Common myeloid progenitor, CD34-positive (primary cell): ENCODE measurements at regions not wholly inside any gene's neighbourhood (a gene's known extent, or its start where the extent isn't known, plus 50 kb on each side); places are given as distances from the start of the nearest gene placed in this dataset.

Source experiments
- CTCF ChIA-PET: fragments of 350-600 bp; sonication (Branson Sonifier 250); formaldehyde crosslinking; loops from one replicate; lab custom pipeline; 2021; ENCODE audit warnings: antibody characterized with exemption; lab: Charles Lee
- POLR2A ChIA-PET: fragments of 350-600 bp; sonication (Branson Sonifier 250); formaldehyde crosslinking; loops from one replicate; lab custom pipeline; 2021; ENCODE audit warnings: antibody characterized with exemption; lab: Charles Lee
- DNase-seq, 3 donors: peaks; one replicate each; pipeline versions ENCODE4 v3.0.0 to v3.0.0-alpha.2; 2013
- H3K27ac ChIP-seq, 2 experiments: 1 replicate in 1 of 2; 2 replicates in 1 of 2; pipeline ENCODE4 v1.7.0; 2013; ENCODE audit warnings: inconsistent platforms in 2 of 2, low read length in 2 of 2, mild to moderate bottlenecking in 2 of 2, low read depth in 1 of 2, moderate library complexity in 1 of 2; ENCODE audit not compliant: severe bottlenecking in 2 of 2, insufficient read depth in 1 of 2, poor library complexity in 1 of 2
- H3K27me3 ChIP-seq, 5 experiments: replicated peaks in 2 of 5; 1 replicate in 3 of 5; 2 replicates in 2 of 5; pipeline versions ENCODE4 v1.6.1 to v1.7.0; 2013; ENCODE audit warnings: low read length in 4 of 5, mild to moderate bottlenecking in 2 of 5, moderate library complexity in 2 of 5, inconsistent platforms in 1 of 5; ENCODE audit not compliant: insufficient read depth in 5 of 5, control insufficient read depth in 4 of 5
- H3K36me3 ChIP-seq, 4 experiments: 1 replicate in 2 of 4; 2 replicates in 2 of 4; pipeline versions ENCODE4 v1.6.1 to v1.7.0; 2013; ENCODE audit warnings: low read length in 3 of 4, control low read depth in 1 of 4, mild to moderate bottlenecking in 1 of 4; ENCODE audit not compliant: control insufficient read depth in 4 of 4, insufficient read depth in 4 of 4
- H3K4me1 ChIP-seq, 4 experiments: 1 replicate in 3 of 4; 2 replicates in 1 of 4; pipeline versions ENCODE4 v1.6.1 to v1.7.1; 2013; ENCODE audit warnings: low read length in 3 of 4, mild to moderate bottlenecking in 3 of 4, control low read depth in 1 of 4, inconsistent platforms in 1 of 4, moderate library complexity in 1 of 4; ENCODE audit not compliant: control insufficient read depth in 4 of 4, insufficient read depth in 4 of 4; ENCODE audit errors: control extremely low read depth in 1 of 4
- H3K4me3 ChIP-seq, 7 experiments: 1 replicate in 4 of 7; 2 replicates in 3 of 7; pipeline versions ENCODE4 v1.5.1 to v1.7.0; 2013; ENCODE audit warnings: mild to moderate bottlenecking in 7 of 7, low read length in 6 of 7, moderate library complexity in 6 of 7, inconsistent platforms in 2 of 7, low read depth in 2 of 7, control low read depth in 1 of 7; ENCODE audit not compliant: insufficient read depth in 4 of 7, control insufficient read depth in 1 of 7; ENCODE audit errors: extremely low read depth in 1 of 7
- H3K9me3 ChIP-seq, 5 experiments: 1 replicate in 4 of 5; 2 replicates in 1 of 5; pipeline versions ENCODE4 v1.6.1 to v1.7.1; 2013; ENCODE audit warnings: low read length in 4 of 5, mild to moderate bottlenecking in 2 of 5, inconsistent platforms in 1 of 5, low read depth in 1 of 5, moderate library complexity in 1 of 5; ENCODE audit not compliant: control insufficient read depth in 4 of 5, insufficient read depth in 2 of 5; ENCODE audit errors: control extremely low read depth in 1 of 5
- whole genome bisulfite sequencing: methylation state at CpG from one replicate; pipeline ENCODE4 v1.1.5; 2013; ENCODE audit not compliant: insufficient coverage; 5-methylcytosine and 5-hydroxymethylcytosine counted together

DNA sequence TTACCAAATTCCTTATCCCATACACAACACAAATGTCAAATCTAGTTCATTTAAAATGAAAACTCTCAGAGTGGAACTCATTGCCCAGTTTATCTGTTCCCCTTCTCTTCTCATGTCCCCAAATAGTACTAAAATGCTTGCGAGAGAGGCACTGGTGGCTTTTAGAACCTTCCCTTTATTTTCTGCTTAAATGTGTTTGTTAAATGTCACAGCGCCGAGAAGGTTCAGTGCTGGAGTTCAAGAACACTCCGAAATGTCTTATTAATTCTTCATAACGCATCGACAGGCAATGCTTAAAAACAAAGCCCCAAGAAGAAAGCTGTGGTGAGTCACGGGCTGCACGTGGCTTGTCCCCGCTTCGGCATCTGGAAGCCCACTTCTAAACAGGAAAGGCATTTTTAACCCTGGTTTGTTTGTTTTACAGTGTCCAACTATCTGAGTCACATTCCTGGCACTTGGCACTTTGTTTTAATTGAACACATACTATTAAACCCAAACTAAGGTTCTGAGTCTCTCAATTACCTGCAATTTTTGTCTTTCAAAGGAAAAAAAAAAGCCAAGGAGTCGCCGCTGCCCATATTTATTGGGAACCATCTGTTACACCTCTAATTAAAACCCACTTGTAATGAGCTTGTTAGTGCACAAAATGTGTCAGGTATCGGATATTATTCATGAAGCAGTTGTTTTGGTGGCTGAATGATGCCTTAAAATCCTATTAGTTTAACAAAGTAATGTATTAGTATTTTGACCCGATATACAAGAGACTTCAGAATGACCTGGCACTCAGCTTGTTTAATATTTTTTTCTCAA, 49.9 kb upstream of the MGMT start:
- Histone ChIP-seq H3K36me3 (no peaks in the 10 kb centered on the region), H3K4me3 (no peak overlapping the region), H3K27ac (no peak overlapping the region), H3K4me1 (no peaks in the 10 kb centered on the region), H3K27me3 (peaks cover 0 to 7% (median 0%) of the 10 kb centered on the region in 5 experiments), H3K9me3 (no peaks in the 10 kb centered on the region)
- POLR2A ChIA-PET, result no interaction called here
- CTCF ChIA-PET, result interaction anchor here (0.8 kb wide), 1 partner anchor 19 kb away, joined by 3 read pairs; no protein-coding TSS in a partner anchor
- 96% methylated on average over 8 of the region's 14 CpGs for WGBS
- no peak for DNase-seq
